ENCODE measurements at regions not wholly inside any gene's neighbourhood (a gene's known extent, or its start where the extent isn't known, plus 50 kb on each side); places are given as distances from the start of the nearest gene placed in this dataset.

GRCh38 chr7:10889266-10889898, 84.3 kb upstream of the PHF14 start:
- no peaks in the 10 kb centered on the region for H3K36me3 ChIP-seq (ENCODE audit: insufficient read depth, low read length)
- Mint-ChIP-seq H3K4me1 (ENCODE audit: low read depth) (peaks cover 13% of the 10 kb centered on the region), H3K36me3 (ENCODE audit: low read depth) (no peaks in the 10 kb centered on the region), H3K27ac (no peak overlapping the region), H3K9me3 (no peaks in the 10 kb centered on the region), H3K27me3 (no peaks in the 10 kb centered on the region), H3K4me3 (peak overlapping the region; percentile 36)
- H3K27ac ChIP-seq (ENCODE audit: low read depth in 1 of 2, low read length in 2 of 2): no peak overlapping the region
- intact Hi-C loops (cut with DNase I, micrococcal nuclease): loop anchor here in 1 of 2 experiments (10.0 kb wide), 1 partner anchor 325 kb away; no protein-coding TSS in a partner anchor
- peak in 13 of 14 experiments; percentile 2 to 66 (median 10) for DNase-seq
- POLR2A ChIA-PET: interaction anchor here (0.8 to 1.4 kb wide), 3 partner anchors 14 to 52 kb away, joined by 3 to 5 read pairs (median 3); a partner anchor contains a TSS
- CTCF ChIA-PET: interaction anchor here (0.7 to 1.4 kb wide), 4 partner anchors 11 to 323 kb away, joined by 3 to 5 read pairs (median 3); no protein-coding TSS in a partner anchor
- H3K4me3 ChIP-seq (ENCODE audit: low read length): no peak overlapping the region
- peaks cover 6% of the 10 kb centered on the region for H3K4me1 ChIP-seq (ENCODE audit: insufficient read depth, low read length)
- H3K9me3 ChIP-seq (ENCODE audit: control insufficient read depth in 1 of 2, insufficient read depth in 1 of 2, low read length in 2 of 2): no peaks in the 10 kb centered on the region
- peak; percentile 70 for ATAC-seq (ENCODE audit: poor library complexity)
- H3K27me3 ChIP-seq (ENCODE audit: control insufficient read depth in 1 of 2, insufficient read depth in 2 of 2, low read length in 2 of 2): no peaks in the 10 kb centered on the region
- TF ChIP-seq, protein P1, sequence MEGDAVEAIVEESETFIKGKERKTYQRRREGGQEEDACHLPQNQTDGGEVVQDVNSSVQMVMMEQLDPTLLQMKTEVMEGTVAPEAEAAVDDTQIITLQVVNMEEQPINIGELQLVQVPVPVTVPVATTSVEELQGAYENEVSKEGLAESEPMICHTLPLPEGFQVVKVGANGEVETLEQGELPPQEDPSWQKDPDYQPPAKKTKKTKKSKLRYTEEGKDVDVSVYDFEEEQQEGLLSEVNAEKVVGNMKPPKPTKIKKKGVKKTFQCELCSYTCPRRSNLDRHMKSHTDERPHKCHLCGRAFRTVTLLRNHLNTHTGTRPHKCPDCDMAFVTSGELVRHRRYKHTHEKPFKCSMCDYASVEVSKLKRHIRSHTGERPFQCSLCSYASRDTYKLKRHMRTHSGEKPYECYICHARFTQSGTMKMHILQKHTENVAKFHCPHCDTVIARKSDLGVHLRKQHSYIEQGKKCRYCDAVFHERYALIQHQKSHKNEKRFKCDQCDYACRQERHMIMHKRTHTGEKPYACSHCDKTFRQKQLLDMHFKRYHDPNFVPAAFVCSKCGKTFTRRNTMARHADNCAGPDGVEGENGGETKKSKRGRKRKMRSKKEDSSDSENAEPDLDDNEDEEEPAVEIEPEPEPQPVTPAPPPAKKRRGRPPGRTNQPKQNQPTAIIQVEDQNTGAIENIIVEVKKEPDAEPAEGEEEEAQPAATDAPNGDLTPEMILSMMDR (IDR thresholded peaks at IDR 0.05): peak; percentile 73

- Histone ChIP-seq H3K4me1 (ENCODE audit: insufficient read depth, low read length) (no peaks in the 10 kb centered on the region), H3K4me3 (ENCODE audit: low read length) (no peak overlapping the region), H3K27ac (ENCODE audit: low read depth in 1 of 2, low read length in 2 of 2) (no peak overlapping the region), H3K9me3 (ENCODE audit: control insufficient read depth in 1 of 2, insufficient read depth in 1 of 2, low read length in 2 of 2) (peaks cover 0 to 6% of the 10 kb centered on the region in 2 experiments), H3K36me3 (ENCODE audit: insufficient read depth, low read length) (no peaks in the 10 kb centered on the region), H3K27me3 (ENCODE audit: control insufficient read depth in 1 of 2, insufficient read depth in 2 of 2, low read length in 2 of 2) (no peaks in the 10 kb centered on the region)
- ATAC-seq (ENCODE audit: poor library complexity) (no peak), DNase-seq (no peak)
- intact Hi-C loops (cut with DNase I, micrococcal nuclease): no loop called here
- no peak overlapping the region for H3K27ac Mint-ChIP-seq
- peaks cover 5% of the 10 kb centered on the region for H3K27me3 Mint-ChIP-seq
- H3K36me3 Mint-ChIP-seq (ENCODE audit: low read depth): peaks cover 4% of the 10 kb centered on the region
- peaks cover 4% of the 10 kb centered on the region for H3K9me3 Mint-ChIP-seq
- no peak overlapping the region for H3K4me3 Mint-ChIP-seq
- TF ChIP-seq, protein P1 (IDR thresholded peaks at IDR 0.05): no peak
- CTCF ChIA-PET: no interaction called here
- no peaks in the 10 kb centered on the region for H3K4me1 Mint-ChIP-seq (ENCODE audit: low read depth)
- POLR2A ChIA-PET: no interaction called here
These were observed 65.1 kb upstream of the PHF14 start for GRCh38 chr7:10908600-10908999.

- no peak for ATAC-seq (ENCODE audit: poor library complexity)
- H3K27me3 ChIP-seq (ENCODE audit: control insufficient read depth in 1 of 2, insufficient read depth in 2 of 2, low read length in 2 of 2): no peaks in the 10 kb centered on the region
- DNase-seq: no peak
These were observed 63.2 kb upstream of the PHF14 start for GRCh38 chr7:10910447-10910846.

More at GRCh38 chr7:10910447-10910846, 63.2 kb upstream of the PHF14 start:
- POLR2A ChIA-PET: no interaction called here
- H3K36me3 Mint-ChIP-seq (ENCODE audit: low read depth): peaks cover 4% of the 10 kb centered on the region
- no peak overlapping the region for H3K27ac Mint-ChIP-seq
- H3K4me3 ChIP-seq (ENCODE audit: low read length): no peak overlapping the region
- H3K9me3 ChIP-seq (ENCODE audit: control insufficient read depth in 1 of 2, insufficient read depth in 1 of 2, low read length in 2 of 2): peaks cover 0 to 6% of the 10 kb centered on the region in 2 experiments
- no peaks in the 10 kb centered on the region for H3K4me1 ChIP-seq (ENCODE audit: insufficient read depth, low read length)
- H3K27ac ChIP-seq (ENCODE audit: low read depth in 1 of 2, low read length in 2 of 2): no peak overlapping the region
- no peaks in the 10 kb centered on the region for H3K36me3 ChIP-seq (ENCODE audit: insufficient read depth, low read length)
- H3K27me3 Mint-ChIP-seq: peaks cover 16% of the 10 kb centered on the region
- intact Hi-C loops (cut with DNase I, micrococcal nuclease): no loop called here
- no peaks in the 10 kb centered on the region for H3K4me1 Mint-ChIP-seq (ENCODE audit: low read depth)
- no peak overlapping the region for H3K4me3 Mint-ChIP-seq
- CTCF ChIA-PET: no interaction called here
- TF ChIP-seq, protein P1 (IDR thresholded peaks at IDR 0.05): no peak
- peaks cover 4% of the 10 kb centered on the region for H3K9me3 Mint-ChIP-seq
